ENCODE measurements at regions not wholly inside any gene's neighbourhood (a gene's known extent, or its start where the extent isn't known, plus 50 kb on each side); places are given as distances from the start of the nearest gene placed in this dataset.

- no peaks in the 10 kb centered on the region for H3K79me2 ChIP-seq (ENCODE audit: control insufficient read depth, insufficient read depth, low read length)
- H3K9ac ChIP-seq (ENCODE audit: insufficient read depth, low read length) = no peak overlapping the region
- H3K4me2 ChIP-seq (ENCODE audit: extremely low read depth, insufficient read depth, low read length) = no peak overlapping the region
- no peaks in the 10 kb centered on the region for H3K27me3 ChIP-seq (ENCODE audit: control insufficient read depth, insufficient read depth, low read length)
- H4K20me1 ChIP-seq (ENCODE audit: control insufficient read depth, extremely low read depth, insufficient read depth, low read length) = no peaks in the 10 kb centered on the region
- H3K27ac ChIP-seq (ENCODE audit: insufficient read depth, low read length) = no peak overlapping the region
- no peaks in the 10 kb centered on the region for H3K9me3 ChIP-seq (ENCODE audit: control insufficient read depth, insufficient read depth, low read depth, low read length)
- no peak overlapping the region for H2AFZ ChIP-seq (ENCODE audit: low read length)
- no peak for DNase-seq (ENCODE audit: low read depth in 2 of 2)
- H3K4me1 ChIP-seq (ENCODE audit: control insufficient read depth, extremely low read depth, insufficient read depth, low read length) = no peaks in the 10 kb centered on the region
- H3K4me3 ChIP-seq (replicated peaks in 1 of 4; ENCODE audit: control extremely low read depth in 1 of 4, insufficient read depth in 1 of 4, low read depth in 3 of 4, low read length in 4 of 4) = no peak overlapping the region
- TF ChIP-seq, protein P1, sequence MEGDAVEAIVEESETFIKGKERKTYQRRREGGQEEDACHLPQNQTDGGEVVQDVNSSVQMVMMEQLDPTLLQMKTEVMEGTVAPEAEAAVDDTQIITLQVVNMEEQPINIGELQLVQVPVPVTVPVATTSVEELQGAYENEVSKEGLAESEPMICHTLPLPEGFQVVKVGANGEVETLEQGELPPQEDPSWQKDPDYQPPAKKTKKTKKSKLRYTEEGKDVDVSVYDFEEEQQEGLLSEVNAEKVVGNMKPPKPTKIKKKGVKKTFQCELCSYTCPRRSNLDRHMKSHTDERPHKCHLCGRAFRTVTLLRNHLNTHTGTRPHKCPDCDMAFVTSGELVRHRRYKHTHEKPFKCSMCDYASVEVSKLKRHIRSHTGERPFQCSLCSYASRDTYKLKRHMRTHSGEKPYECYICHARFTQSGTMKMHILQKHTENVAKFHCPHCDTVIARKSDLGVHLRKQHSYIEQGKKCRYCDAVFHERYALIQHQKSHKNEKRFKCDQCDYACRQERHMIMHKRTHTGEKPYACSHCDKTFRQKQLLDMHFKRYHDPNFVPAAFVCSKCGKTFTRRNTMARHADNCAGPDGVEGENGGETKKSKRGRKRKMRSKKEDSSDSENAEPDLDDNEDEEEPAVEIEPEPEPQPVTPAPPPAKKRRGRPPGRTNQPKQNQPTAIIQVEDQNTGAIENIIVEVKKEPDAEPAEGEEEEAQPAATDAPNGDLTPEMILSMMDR (conservative IDR thresholded peaks at IDR 0.05 in 1 of 2, IDR thresholded peaks at IDR 0.05 in 1 of 2; ENCODE audit: low read depth in 1 of 2, low read length in 2 of 2) = no peak
- no peak for TF ChIP-seq EZH2 (IDR thresholded peaks at IDR 0.05; ENCODE audit: low read length, missing control alignments)
- no peaks in the 10 kb centered on the region for H3K36me3 ChIP-seq (ENCODE audit: control insufficient read depth, insufficient read depth, low read length)
Measured at GRCh38 chr4:124417371-124417770, 295.2 kb downstream of the ANKRD50 start.

- H4K20me1 ChIP-seq (ENCODE audit: control insufficient read depth, extremely low read depth, insufficient read depth, low read length) = no peaks in the 10 kb centered on the region
- no peak overlapping the region for H3K4me3 ChIP-seq (replicated peaks in 1 of 4; ENCODE audit: control extremely low read depth in 1 of 4, insufficient read depth in 1 of 4, low read depth in 3 of 4, low read length in 4 of 4)
- DNase-seq (ENCODE audit: low read depth in 2 of 2) = no peak
- no peaks in the 10 kb centered on the region for H3K27me3 ChIP-seq (ENCODE audit: control insufficient read depth, insufficient read depth, low read length)
- H3K27ac ChIP-seq (ENCODE audit: insufficient read depth, low read length) = no peak overlapping the region
- no peaks in the 10 kb centered on the region for H3K79me2 ChIP-seq (ENCODE audit: control insufficient read depth, insufficient read depth, low read length)
- H2AFZ ChIP-seq (ENCODE audit: low read length) = no peak overlapping the region
- H3K9me3 ChIP-seq (ENCODE audit: control insufficient read depth, insufficient read depth, low read depth, low read length) = no peaks in the 10 kb centered on the region
- TF ChIP-seq, protein P1 (conservative IDR thresholded peaks at IDR 0.05 in 1 of 2, IDR thresholded peaks at IDR 0.05 in 1 of 2; ENCODE audit: low read depth in 1 of 2, low read length in 2 of 2) = no peak
- no peak for TF ChIP-seq EZH2 (IDR thresholded peaks at IDR 0.05; ENCODE audit: low read length, missing control alignments)
- no peaks in the 10 kb centered on the region for H3K4me1 ChIP-seq (ENCODE audit: control insufficient read depth, extremely low read depth, insufficient read depth, low read length)
- no peaks in the 10 kb centered on the region for H3K36me3 ChIP-seq (ENCODE audit: control insufficient read depth, insufficient read depth, low read length)
- no peak overlapping the region for H3K4me2 ChIP-seq (ENCODE audit: extremely low read depth, insufficient read depth, low read length)
- H3K9ac ChIP-seq (ENCODE audit: insufficient read depth, low read length) = no peak overlapping the region
Measured at GRCh38 chr4:124420166-124420695, 292.3 kb downstream of the ANKRD50 start.

DNA sequence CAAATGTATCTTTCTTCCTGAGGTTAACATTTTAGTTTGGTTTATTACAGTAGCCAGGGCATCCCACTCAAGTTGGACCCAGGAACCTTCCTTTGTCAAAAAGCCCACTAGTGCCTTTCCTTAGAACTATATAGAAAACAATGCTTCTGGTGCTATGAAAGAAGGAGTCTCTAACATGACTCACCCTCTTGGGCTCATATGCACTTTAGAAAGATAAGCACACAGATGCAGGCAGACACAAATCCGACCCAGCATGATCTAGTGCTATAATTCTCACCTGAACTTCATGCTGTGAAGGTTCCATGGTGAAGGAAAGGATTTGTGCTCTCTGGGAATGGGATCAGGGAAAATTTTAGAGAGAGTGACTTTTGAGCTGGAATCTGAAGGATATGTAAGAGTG is 289.4 kb downstream of the ANKRD50 start:
- peak; percentile 14 to 67 for DNase-seq (ENCODE audit: low read depth in 2 of 2)
- Histone ChIP-seq H3K36me3 (ENCODE audit: control insufficient read depth, insufficient read depth, low read length) (no peaks in the 10 kb centered on the region), H3K27ac (ENCODE audit: insufficient read depth, low read length) (no peak overlapping the region), H3K9ac (ENCODE audit: insufficient read depth, low read length) (no peak overlapping the region), H3K9me3 (ENCODE audit: control insufficient read depth, insufficient read depth, low read depth, low read length) (no peaks in the 10 kb centered on the region), H3K27me3 (ENCODE audit: control insufficient read depth, insufficient read depth, low read length) (no peaks in the 10 kb centered on the region), H3K4me1 (ENCODE audit: control insufficient read depth, extremely low read depth, insufficient read depth, low read length) (no peaks in the 10 kb centered on the region), H3K4me2 (ENCODE audit: extremely low read depth, insufficient read depth, low read length) (no peak overlapping the region), H4K20me1 (ENCODE audit: control insufficient read depth, extremely low read depth, insufficient read depth, low read length) (no peaks in the 10 kb centered on the region), H3K4me3 (replicated peaks in 1 of 4; ENCODE audit: control extremely low read depth in 1 of 4, insufficient read depth in 1 of 4, low read depth in 3 of 4, low read length in 4 of 4) (no peak overlapping the region), H2AFZ (ENCODE audit: low read length) (no peak overlapping the region), H3K79me2 (ENCODE audit: control insufficient read depth, insufficient read depth, low read length) (no peaks in the 10 kb centered on the region)
- TF ChIP-seq, protein P1 (conservative IDR thresholded peaks at IDR 0.05 in 1 of 2, IDR thresholded peaks at IDR 0.05 in 1 of 2; ENCODE audit: low read depth in 1 of 2, low read length in 2 of 2) = no peak
- TF ChIP-seq EZH2 (IDR thresholded peaks at IDR 0.05; ENCODE audit: low read length, missing control alignments) = no peak

Data from fibroblast of lung (primary cell).